Upper lobe of right lung (tissue), 1 donor: ENCODE measurements at regions not wholly inside any gene's neighbourhood (a gene's known extent, or its start where the extent isn't known, plus 50 kb on each side); places are given as distances from the start of the nearest gene placed in this dataset.
A peak's percentile ranks its signal among the peaks of the same experiment; 100 is the strongest.
"Not testable (repeated sequence)": the region's sequence is repeated elsewhere in the genome, so short reads cannot be mapped to it uniquely, and the experiment has no call there.

Experiments
- ATAC-seq: fragments of 200-7000 bp; cut with Tn5 transposase; one replicate; pipeline ENCODE4 v1.9.1; 2020; ENCODE audit warnings: mild to moderate bottlenecking, moderate library complexity
- DNase-seq: peaks from one replicate; pipeline ENCODE4 v3.0.0-alpha.2; 2020
- H3K27ac ChIP-seq: fragments of 200-600 bp; one replicate; pipeline ENCODE4 v1.8.0; 2022
- H3K27me3 ChIP-seq: fragments of 200-600 bp; one replicate; pipeline ENCODE4 v1.8.0; 2022; ENCODE audit warnings: mild to moderate bottlenecking
- H3K36me3 ChIP-seq: fragments of 200-600 bp; one replicate; pipeline ENCODE4 v1.8.0; 2022
- H3K4me1 ChIP-seq: fragments of 200-600 bp; one replicate; pipeline ENCODE4 v1.8.0; 2022
- H3K4me3 ChIP-seq: fragments of 200-600 bp; one replicate; pipeline ENCODE4 v1.8.0; 2022; ENCODE audit warnings: mild to moderate bottlenecking
- H3K9me3 ChIP-seq: fragments of 200-600 bp; one replicate; pipeline ENCODE4 v1.8.0; 2022
- intact Hi-C: fragments of 100-400 bp; cut with DNase I; formaldehyde crosslinking; loops from one replicate; pipeline ENCODE4 v1.11.0; 2022
- TF ChIP-seq, protein P1 (sequence below): fragments of 200-600 bp; IDR thresholded peaks from one replicate; pipeline ENCODE4 v1.8.0; 2022; ENCODE audit warnings: antibody characterized with exemption
- donor health status: DM: no; HTN: yes; CAD: no; lungs with severe emphysema.

DNA sequence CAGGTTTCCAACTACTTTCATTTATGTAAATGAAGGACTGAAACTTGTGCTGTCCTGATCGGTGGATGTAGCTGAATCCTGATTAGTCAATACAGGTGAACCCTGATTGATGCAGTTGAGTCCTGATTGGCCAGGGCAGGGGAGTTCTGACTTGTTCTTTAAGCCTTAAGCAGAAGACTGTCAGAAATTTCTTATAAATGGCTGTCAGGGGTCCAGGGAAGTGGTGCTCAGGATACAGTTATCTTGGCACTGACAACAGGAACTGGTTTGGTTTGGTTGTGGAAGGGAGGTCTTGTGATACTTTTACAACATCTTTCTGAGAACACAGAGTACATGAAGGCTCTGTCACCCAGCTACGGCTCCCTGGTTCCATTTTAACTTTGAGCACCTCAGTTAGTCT, 132.1 kb downstream of the KCNJ12 start:
- Histone ChIP-seq H3K9me3 (no peaks in the 10 kb centered on the region), H3K4me1 (peaks cover 4% of the 10 kb centered on the region), H3K4me3 (no peak overlapping the region), H3K27ac (no peak overlapping the region), H3K27me3 (no peaks in the 10 kb centered on the region), H3K36me3 (no peaks in the 10 kb centered on the region)
- TF ChIP-seq, protein P1, sequence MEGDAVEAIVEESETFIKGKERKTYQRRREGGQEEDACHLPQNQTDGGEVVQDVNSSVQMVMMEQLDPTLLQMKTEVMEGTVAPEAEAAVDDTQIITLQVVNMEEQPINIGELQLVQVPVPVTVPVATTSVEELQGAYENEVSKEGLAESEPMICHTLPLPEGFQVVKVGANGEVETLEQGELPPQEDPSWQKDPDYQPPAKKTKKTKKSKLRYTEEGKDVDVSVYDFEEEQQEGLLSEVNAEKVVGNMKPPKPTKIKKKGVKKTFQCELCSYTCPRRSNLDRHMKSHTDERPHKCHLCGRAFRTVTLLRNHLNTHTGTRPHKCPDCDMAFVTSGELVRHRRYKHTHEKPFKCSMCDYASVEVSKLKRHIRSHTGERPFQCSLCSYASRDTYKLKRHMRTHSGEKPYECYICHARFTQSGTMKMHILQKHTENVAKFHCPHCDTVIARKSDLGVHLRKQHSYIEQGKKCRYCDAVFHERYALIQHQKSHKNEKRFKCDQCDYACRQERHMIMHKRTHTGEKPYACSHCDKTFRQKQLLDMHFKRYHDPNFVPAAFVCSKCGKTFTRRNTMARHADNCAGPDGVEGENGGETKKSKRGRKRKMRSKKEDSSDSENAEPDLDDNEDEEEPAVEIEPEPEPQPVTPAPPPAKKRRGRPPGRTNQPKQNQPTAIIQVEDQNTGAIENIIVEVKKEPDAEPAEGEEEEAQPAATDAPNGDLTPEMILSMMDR = no peak
- ATAC-seq = peak; percentile 49
- intact Hi-C loops = no loop called here
- no peak for DNase-seq

DNA sequence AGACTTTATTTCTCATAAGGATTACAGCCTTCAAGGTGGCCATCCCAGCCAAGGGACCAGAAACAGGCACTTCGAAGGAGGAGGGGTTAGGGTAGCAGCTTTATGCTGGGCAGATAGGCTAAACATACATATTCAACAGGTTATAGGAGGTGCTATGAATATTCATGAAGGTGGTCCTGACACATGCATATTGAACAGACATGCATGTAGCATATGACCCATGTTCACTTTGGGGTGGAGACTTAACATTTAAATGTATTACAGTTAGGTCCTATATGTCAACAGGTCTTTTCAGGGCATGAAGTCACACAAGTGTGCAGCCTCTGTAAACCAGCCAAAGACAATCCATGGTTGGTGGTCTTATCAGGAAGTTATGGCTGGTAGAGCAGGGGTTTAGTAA, 133.2 kb downstream of the KCNJ12 start:
- H3K36me3 ChIP-seq, H3K27ac ChIP-seq, ATAC-seq, H3K27me3 ChIP-seq, H3K4me3 ChIP-seq, H3K9me3 ChIP-seq, intact Hi-C loops, H3K4me1 ChIP-seq, DNase-seq: not testable (repeated sequence)

DNA sequence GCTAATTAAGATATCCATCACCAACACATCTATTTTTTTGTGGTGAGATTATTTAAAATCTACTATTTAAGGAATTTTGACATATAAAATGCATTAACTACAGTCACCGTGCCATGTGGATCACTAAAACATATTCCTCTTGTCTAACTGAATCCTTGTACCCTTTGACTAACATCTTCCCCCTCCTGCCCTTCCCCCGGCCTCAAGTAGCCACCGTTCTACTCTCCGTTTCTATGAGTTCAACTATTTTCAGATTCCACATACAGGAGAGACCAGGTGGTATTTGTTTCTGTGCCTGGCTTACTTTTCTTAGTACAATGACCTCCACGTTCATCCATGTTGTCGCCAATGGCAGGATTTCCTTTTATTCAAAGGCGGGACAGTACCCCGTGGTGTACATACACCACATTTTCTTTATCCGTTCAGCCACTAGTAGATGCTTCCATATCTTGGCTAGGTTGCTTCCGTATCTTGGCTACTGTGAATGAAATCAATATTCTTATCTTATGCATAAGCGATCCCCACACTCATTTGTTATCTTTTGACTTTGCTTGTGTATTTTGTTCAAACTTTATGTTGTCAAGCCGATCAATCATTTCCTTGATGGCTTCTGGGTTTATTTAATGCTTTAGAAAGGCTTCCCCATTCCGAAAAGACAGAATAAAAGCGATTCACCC, 134.7 kb downstream of the KCNJ12 start:
- intact Hi-C loops = no loop called here
- ATAC-seq (no peak), DNase-seq (no peak)
- H3K36me3 ChIP-seq = no peaks in the 10 kb centered on the region
- H3K27ac ChIP-seq = peak overlapping the region; percentile 28
- H3K9me3 ChIP-seq = no peaks in the 10 kb centered on the region
- H3K4me3 ChIP-seq = peak overlapping the region; percentile 57
- no peaks in the 10 kb centered on the region for H3K27me3 ChIP-seq
- H3K4me1 ChIP-seq = peaks cover 4% of the 10 kb centered on the region
- TF ChIP-seq, protein P1 = no peak

DNA sequence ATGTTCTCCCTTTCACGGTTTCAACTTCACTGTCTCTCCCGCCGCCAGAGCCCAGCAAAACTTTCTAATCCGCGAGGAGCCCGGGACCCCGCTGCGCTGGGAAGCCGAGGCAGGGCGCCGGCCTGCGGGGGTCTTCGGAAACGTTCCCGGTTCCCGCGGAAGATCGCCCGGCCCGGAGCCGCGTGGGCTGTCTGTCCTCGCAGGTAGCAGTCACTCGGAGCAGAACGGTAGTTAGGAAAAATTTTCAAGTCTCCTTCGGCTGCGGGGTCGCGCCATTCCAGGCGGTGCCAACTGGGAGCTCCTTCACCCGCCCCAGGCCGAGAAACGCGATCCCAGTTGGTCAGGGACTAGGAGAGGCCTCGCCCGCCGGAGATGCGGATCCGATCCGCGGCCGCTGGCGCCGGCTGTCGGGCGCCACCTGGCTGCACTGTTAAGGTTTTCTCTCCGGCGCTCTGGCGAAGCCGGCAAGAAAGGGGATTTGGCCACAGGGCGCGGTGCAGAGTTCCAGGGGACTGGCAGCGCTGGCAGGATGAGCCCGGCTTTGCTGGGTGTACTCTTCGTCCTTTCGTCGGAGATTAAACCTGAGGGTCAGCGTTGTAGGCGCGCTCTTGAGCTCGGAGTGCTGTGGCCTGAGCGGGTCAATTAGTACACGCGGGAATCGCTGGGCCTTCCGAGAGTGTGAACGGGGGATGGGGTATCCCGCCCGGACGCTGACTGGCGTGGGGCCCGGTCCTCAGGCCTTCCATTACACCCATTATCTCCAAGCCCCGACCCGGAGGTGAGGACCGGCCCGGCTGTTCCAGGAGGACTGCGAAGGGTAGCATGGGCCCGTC, 135.4 kb downstream of the KCNJ12 start:
- H3K36me3 ChIP-seq = no peaks in the 10 kb centered on the region
- intact Hi-C loops = no loop called here

DNA sequence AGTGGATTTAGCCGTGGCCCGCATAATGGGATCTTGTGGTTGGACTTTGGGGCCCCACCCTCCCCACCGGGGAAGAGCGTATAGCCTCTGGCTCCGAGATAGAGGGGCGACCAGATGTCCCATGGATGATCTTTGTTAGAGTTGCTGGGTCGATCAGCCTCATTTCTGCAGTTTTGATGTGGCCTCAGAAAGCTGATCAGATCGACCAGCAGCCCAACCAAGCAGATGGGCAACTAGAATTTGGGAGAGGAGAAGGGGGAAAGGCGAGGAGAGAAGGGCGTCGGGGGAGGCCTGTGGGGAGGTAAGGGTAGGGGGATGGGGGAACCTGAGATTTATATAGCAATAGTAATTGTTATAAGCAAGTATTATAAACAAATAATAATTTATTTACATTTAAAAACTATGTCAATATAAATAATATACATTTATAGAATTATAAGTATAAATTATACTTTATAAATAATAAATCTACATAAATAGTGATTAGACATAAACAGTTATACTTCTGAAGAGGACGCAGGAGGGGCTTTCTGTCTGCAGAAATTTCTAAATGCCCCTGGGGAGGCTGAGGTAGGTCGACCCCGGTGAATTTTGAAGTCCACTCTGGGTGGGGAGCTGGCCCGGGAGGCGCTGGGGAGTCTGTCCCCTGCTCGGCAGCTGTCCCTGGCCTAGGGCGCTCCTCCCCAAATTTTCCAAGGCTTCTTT, 136.3 kb downstream of the KCNJ12 start:
- no peak for ATAC-seq
- intact Hi-C loops = no loop called here
- Histone ChIP-seq H3K4me1 (peaks cover 4% of the 10 kb centered on the region), H3K27me3 (no peaks in the 10 kb centered on the region), H3K9me3 (no peaks in the 10 kb centered on the region), H3K4me3 (no peak overlapping the region), H3K36me3 (no peaks in the 10 kb centered on the region), H3K27ac (no peak overlapping the region)
- DNase-seq = no peak
- TF ChIP-seq, protein P1 = no peak

More for the DNA sequence above, 135.4 kb downstream of the KCNJ12 start:
- H3K4me3 ChIP-seq = peak overlapping the region; percentile 57
- TF ChIP-seq, protein P1 = peak; percentile 76
- no peaks in the 10 kb centered on the region for H3K27me3 ChIP-seq
- ATAC-seq = peak; percentile 96
- H3K27ac ChIP-seq = peak overlapping the region; percentile 28
- H3K9me3 ChIP-seq = no peaks in the 10 kb centered on the region
- peak; percentile 93 for DNase-seq
- H3K4me1 ChIP-seq = peaks cover 4% of the 10 kb centered on the region
